GM12865 (cell line): ENCODE measurements at regions not wholly inside any gene's neighbourhood (a gene's known extent, or its start where the extent isn't known, plus 50 kb on each side); places are given as distances from the start of the nearest gene placed in this dataset.

Experiments used
- DNase-seq: peaks from one replicate; pipeline ENCODE4 v3.0.0; 2010; ENCODE audit warnings: low read depth
- H3K4me3 ChIP-seq: 2 replicates; pipeline ENCODE4 v1.5.1; 2011; ENCODE audit warnings: mild to moderate bottlenecking, low read depth, low read length, control low read depth
- TF ChIP-seq, protein P1 (sequence below): IDR thresholded peaks from 2 replicates; pipeline ENCODE4 v1.5.1; 2011; ENCODE audit warnings: low read length, control low read depth, low read depth, inconsistent platforms; ENCODE audit not compliant: insufficient read depth; ENCODE audit errors: missing control alignments

DNA sequence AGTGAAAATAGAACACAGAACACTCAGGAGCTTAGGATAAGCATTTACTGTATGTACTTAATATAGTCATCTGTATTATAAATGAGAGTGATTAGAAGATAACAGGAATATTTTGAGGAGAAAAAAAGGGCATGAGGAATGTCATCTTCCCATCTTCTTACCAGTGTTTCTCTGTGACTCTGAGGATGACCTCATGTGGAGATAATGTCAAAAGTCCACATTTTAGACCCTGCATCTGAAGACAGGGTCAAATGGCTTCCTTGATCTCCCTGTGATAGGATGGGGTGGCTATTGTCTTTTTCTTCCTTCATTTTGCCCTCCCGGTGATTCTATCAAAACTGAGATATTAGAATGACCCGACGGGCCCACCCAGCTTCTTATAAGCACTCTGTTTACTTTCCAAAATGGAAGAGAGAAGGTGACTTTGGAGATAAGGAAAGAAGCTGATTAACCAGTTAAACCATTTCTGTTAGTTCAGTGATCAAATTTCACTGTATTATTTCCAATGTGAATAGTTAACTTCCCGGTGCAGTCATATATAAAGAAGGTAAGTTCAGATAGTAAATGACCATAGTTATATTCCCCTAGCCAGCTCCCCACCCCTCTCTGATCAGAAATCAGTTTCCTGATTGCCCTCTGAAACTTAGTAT is 115.7 kb upstream of the SALL4 start:
- TF ChIP-seq, protein P1, sequence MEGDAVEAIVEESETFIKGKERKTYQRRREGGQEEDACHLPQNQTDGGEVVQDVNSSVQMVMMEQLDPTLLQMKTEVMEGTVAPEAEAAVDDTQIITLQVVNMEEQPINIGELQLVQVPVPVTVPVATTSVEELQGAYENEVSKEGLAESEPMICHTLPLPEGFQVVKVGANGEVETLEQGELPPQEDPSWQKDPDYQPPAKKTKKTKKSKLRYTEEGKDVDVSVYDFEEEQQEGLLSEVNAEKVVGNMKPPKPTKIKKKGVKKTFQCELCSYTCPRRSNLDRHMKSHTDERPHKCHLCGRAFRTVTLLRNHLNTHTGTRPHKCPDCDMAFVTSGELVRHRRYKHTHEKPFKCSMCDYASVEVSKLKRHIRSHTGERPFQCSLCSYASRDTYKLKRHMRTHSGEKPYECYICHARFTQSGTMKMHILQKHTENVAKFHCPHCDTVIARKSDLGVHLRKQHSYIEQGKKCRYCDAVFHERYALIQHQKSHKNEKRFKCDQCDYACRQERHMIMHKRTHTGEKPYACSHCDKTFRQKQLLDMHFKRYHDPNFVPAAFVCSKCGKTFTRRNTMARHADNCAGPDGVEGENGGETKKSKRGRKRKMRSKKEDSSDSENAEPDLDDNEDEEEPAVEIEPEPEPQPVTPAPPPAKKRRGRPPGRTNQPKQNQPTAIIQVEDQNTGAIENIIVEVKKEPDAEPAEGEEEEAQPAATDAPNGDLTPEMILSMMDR = no peak
- no peak for DNase-seq
- no peak overlapping the region for H3K4me3 ChIP-seq

DNA sequence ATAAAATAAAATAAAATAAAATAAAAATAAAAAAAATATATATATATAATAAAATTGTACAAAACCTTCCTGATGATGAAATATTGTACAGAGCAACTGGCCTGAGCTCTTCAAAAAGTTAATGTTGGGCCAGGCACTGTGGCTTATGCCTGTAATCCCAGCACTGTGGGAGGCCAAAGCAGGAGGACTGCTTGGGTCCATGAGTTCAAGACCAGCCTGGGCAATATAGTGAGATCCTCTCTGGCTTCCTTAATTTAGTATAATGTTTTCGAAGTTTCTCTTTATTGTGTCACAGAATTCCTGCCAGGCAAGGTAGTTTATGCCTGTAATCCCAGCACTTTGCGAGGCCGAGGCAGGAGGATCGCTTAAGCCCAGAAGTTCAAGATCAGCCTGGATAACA is 113.9 kb upstream of the SALL4 start:
- DNase-seq = no peak
- no peak overlapping the region for H3K4me3 ChIP-seq
- TF ChIP-seq, protein P1 = no peak

DNA sequence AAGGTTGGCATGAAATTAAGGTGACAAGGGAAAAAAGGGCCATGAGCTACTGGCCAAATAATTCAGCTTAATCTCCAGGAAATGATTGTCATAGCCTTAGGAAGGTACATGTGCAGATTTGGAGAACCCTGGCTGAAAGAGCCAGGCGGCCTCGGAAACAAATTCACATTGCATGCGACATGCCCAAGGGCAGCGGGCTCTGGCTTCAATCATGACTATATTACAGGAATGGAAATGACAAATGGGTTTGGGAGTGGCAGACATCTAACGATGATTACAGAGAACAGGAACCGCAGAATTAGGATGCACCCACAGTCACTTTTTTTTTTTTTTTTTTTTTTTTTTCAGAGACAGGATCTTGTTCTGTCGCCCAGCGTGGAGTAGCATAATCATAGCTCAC is 112.4 kb upstream of the SALL4 start:
- TF ChIP-seq, protein P1 = no peak
- no peak overlapping the region for H3K4me3 ChIP-seq
- DNase-seq = no peak

DNA sequence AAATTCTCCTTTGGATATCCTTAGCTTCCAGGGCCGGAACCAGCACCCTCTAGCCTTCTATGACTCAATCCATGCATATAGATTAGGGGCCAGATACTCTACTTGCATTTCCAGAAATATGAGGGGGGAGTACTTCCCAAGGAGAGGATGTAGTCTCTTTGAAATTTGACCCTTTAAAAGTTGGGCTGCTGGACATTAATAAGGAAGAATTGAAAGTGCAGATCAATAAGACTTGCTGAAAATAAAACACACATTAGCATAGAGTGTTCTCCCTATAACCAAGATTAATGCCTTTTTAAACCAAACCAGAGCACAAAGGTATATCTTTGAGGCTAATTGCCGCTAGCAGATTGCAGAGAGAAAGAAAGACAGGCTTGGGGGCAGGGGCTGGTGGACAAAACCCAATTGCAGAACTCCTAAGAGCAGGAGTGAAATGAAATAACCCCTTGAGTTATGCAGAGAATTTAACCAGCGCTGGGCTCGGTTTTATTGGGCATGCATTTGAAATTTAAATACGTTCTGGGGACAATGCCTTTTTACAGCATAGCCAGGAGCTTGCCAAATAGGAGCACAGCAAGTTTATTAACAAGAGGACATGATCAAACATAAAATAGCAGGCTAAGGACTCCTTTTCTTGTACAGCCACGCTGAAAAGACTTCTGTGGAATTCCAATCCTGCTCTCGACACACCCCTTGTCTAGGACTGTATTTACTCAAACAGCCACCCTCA is 108.2 kb upstream of the SALL4 start:
- no peak overlapping the region for H3K4me3 ChIP-seq
- TF ChIP-seq, protein P1 = no peak

GRCh38 chr20:51906679-51907078 is 104.4 kb upstream of the SALL4 start:
- DNase-seq = no peak
- TF ChIP-seq, protein P1 = no peak
- H3K4me3 ChIP-seq = no peak overlapping the region

More for the DNA sequence above, 108.2 kb upstream of the SALL4 start:
- DNase-seq = no peak

GRCh38 chr20:51906049-51906448 is 103.7 kb upstream of the SALL4 start:
- no peak for DNase-seq
- H3K4me3 ChIP-seq = no peak overlapping the region
- TF ChIP-seq, protein P1 = no peak
